PFSK-1 (cell line): ENCODE measurements at regions not wholly inside any gene's neighbourhood (a gene's known extent, or its start where the extent isn't known, plus 50 kb on each side); places are given as distances from the start of the nearest gene placed in this dataset.

ENCODE experiments used
- FOXP2 ChIP-seq: optimal IDR thresholded peaks from 2 replicates; pipeline ENCODE3; 2011; ENCODE audit warnings: borderline replicate concordance, control low read depth, inconsistent platforms; ENCODE audit not compliant: insufficient read depth; ENCODE audit errors: extremely low read length, extremely low read depth
- POLR2AphosphoS5 ChIP-seq: IDR thresholded peaks from 2 replicates; pipeline ENCODE4 v1.6.1; 2012; ENCODE audit warnings: low read depth, mild to moderate bottlenecking, control low read depth, low read length, moderate library complexity
- SIN3A ChIP-seq: IDR thresholded peaks from 2 replicates; pipeline ENCODE4 v1.6.1; 2012; ENCODE audit warnings: mild to moderate bottlenecking, low read length, moderate library complexity, borderline replicate concordance; ENCODE audit not compliant: insufficient read depth
- TAF1 ChIP-seq: IDR thresholded peaks from 2 replicates; pipeline ENCODE4 v1.6.1; 2012; ENCODE audit warnings: low read length, control low read depth, borderline replicate concordance; ENCODE audit not compliant: insufficient read depth
- TF ChIP-seq, protein P1 (sequence below), 2 experiments: IDR thresholded peaks; 2 replicates each; pipeline versions ENCODE4 v1.6.1 to v1.8.0; 2011 to 2012; ENCODE audit warnings: low read depth in 2 of 2, low read length in 2 of 2, control low read depth in 1 of 2, inconsistent platforms in 1 of 2, mild to moderate bottlenecking in 1 of 2, moderate library complexity in 1 of 2; ENCODE audit not compliant: insufficient read depth in 1 of 2

- TF ChIP-seq POLR2AphosphoS5 (no peak), TAF1 (no peak), FOXP2 (no peak), SIN3A (no peak)
- TF ChIP-seq, protein P1, sequence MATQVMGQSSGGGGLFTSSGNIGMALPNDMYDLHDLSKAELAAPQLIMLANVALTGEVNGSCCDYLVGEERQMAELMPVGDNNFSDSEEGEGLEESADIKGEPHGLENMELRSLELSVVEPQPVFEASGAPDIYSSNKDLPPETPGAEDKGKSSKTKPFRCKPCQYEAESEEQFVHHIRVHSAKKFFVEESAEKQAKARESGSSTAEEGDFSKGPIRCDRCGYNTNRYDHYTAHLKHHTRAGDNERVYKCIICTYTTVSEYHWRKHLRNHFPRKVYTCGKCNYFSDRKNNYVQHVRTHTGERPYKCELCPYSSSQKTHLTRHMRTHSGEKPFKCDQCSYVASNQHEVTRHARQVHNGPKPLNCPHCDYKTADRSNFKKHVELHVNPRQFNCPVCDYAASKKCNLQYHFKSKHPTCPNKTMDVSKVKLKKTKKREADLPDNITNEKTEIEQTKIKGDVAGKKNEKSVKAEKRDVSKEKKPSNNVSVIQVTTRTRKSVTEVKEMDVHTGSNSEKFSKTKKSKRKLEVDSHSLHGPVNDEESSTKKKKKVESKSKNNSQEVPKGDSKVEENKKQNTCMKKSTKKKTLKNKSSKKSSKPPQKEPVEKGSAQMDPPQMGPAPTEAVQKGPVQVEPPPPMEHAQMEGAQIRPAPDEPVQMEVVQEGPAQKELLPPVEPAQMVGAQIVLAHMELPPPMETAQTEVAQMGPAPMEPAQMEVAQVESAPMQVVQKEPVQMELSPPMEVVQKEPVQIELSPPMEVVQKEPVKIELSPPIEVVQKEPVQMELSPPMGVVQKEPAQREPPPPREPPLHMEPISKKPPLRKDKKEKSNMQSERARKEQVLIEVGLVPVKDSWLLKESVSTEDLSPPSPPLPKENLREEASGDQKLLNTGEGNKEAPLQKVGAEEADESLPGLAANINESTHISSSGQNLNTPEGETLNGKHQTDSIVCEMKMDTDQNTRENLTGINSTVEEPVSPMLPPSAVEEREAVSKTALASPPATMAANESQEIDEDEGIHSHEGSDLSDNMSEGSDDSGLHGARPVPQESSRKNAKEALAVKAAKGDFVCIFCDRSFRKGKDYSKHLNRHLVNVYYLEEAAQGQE (IDR thresholded peaks at IDR 0.05; ENCODE audit: insufficient read depth in 1 of 2, low read depth in 2 of 2, low read length in 2 of 2): no peak
Measured at GRCh38 chr6:156559162-156559690, 218.0 kb upstream of the ARID1B start.

DNA sequence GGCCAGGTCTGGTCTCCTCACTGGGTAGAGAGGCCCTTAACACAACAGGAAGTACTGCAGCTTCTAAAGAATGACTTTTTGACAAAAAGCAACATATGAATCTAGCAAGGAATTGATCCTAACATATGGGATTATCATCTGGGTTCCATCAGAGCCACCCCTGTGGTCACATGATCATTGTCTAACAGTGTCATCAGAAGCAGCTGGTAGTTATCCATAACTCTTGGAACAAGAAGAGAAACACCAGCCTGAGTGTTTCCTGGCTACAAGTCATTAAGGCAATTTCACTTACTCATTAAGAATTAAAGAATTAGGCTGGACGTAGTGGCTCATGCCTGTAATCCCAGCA, 219.3 kb upstream of the ARID1B start:
- TF ChIP-seq, protein P1 (IDR thresholded peaks at IDR 0.05; ENCODE audit: insufficient read depth in 1 of 2, low read depth in 2 of 2, low read length in 2 of 2): no peak
- TF ChIP-seq TAF1 (no peak), POLR2AphosphoS5 (no peak), FOXP2 (no peak), SIN3A (no peak)

DNA sequence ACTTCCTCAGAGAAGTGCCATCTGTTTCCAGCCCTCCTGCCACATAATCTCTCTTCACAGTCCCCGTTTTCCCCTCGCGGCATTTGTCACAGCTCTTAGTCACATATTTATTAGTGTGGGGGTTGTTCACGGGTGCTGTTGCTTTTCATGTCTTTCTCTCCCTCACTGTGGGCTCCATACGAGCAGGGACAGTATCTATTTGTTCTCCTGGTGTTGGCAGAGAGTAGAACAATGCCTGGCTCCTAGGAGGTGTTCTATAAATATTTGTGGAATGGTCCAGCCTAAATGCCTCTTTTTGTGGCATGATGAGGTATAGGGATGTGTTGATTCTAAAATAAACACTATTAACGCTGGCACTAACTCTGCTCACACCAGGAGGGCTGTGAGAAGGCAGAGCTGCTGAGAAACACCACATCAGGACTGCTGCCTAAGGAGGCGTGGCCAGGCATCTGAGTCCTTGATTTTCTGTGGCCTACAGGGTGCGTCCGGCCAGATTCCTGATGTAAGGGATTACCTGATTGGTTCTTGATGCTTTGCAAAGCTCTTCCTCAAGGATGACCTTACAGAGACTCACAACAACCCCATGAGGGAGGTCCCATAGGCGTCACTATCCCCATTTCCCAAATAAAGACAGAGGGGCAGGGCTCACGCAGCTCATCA, 219.8 kb upstream of the ARID1B start:
- TF ChIP-seq SIN3A (no peak), FOXP2 (no peak), TAF1 (no peak), POLR2AphosphoS5 (no peak)
- TF ChIP-seq, protein P1 (IDR thresholded peaks at IDR 0.05; ENCODE audit: insufficient read depth in 1 of 2, low read depth in 2 of 2, low read length in 2 of 2): no peak

- TF ChIP-seq SIN3A (no peak), POLR2AphosphoS5 (no peak), TAF1 (no peak), FOXP2 (no peak)
- TF ChIP-seq, protein P1 (IDR thresholded peaks at IDR 0.05; ENCODE audit: insufficient read depth in 1 of 2, low read depth in 2 of 2, low read length in 2 of 2): no peak
Measured at GRCh38 chr6:156556811-156557210, 220.4 kb upstream of the ARID1B start.
